ENCODE measurements at regions not wholly inside any gene's neighbourhood (a gene's known extent, or its start where the extent isn't known, plus 50 kb on each side); places are given as distances from the start of the nearest gene placed in this dataset.

DNA sequence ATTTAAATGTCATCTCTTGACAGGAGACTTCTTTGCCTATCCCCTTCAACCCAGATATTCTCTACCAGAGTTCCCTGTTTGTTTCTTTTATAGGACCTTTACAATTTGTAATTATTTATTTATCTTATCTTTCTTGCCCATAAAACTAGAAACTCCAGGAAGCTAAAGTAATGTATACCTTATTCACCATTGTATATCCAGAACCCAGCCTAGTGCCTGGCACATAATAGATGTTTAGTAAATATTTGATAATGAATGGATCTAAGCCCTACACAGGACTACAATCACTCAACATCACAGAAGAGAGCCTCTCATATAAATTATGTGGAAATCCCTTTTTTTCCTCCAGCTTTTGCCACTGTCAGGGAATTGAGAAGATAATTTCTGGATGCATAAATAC lies 125.6 kb upstream of the CNOT2 start:
- Histone ChIP-seq H3K4me3 (ENCODE audit: low read depth, low read length) (no peak overlapping the region), H3K27me3 (ENCODE audit: control insufficient read depth, insufficient read depth, low read length) (no peaks in the 10 kb centered on the region), H3K27ac (ENCODE audit: low read depth, low read length) (no peak overlapping the region), H3K9me3 (ENCODE audit: control insufficient read depth, insufficient read depth, low read length) (no peaks in the 10 kb centered on the region)
- TF ChIP-seq CTCF (IDR thresholded peaks at IDR 0.05; ENCODE audit: low read depth, low read length), result no peak
- POLR2A ChIA-PET, result no interaction called here
- CTCF ChIA-PET, result no interaction called here
- no peak for DNase-seq (ENCODE audit: low read depth, low spot score)

DNA sequence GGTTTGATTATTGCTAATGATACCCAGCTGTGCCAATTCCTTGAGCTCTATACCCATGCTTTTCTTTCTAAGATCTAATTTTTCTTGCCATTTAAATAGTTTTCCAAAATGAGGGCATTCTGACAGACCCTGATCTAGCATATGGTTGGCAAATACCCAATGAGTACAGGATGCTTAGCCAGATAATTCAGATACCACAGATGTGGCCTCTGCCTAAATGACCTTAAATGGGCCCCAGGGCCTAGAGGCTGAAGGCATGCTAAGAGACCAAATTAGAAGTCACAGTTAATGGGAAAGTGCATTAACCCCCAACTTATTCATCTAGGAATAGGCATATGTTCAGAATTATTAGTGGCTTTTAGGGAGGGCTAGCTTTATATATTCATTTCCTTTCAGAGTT lies 122.3 kb upstream of the CNOT2 start:
- DNase-seq (ENCODE audit: low read depth, low spot score), result no peak
- H3K4me3 ChIP-seq (ENCODE audit: low read depth, low read length), result no peak overlapping the region
- H3K27me3 ChIP-seq (ENCODE audit: control insufficient read depth, insufficient read depth, low read length), result no peaks in the 10 kb centered on the region
- TF ChIP-seq CTCF (IDR thresholded peaks at IDR 0.05; ENCODE audit: low read depth, low read length), result no peak
- no peaks in the 10 kb centered on the region for H3K9me3 ChIP-seq (ENCODE audit: control insufficient read depth, insufficient read depth, low read length)
- H3K27ac ChIP-seq (ENCODE audit: low read depth, low read length), result no peak overlapping the region
- CTCF ChIA-PET, result no interaction called here
- POLR2A ChIA-PET, result no interaction called here

DNA sequence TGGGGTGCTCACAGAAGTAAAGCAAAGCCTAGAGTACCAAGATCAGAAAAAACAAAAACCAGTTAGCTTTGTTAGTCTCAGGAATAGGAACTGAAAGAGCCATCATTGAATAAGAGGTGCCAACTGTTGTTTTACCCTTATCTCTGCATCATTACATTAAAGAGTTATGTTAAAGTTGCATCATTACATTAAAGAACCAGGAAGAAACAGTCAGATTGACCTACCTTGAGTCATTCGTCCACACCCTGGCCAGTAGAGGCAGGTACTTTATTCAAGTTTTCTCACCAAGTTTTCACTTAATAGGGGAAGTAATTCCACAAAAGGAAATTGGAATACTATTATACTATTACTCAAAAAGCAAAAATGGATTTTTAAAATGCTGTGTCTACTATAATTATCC lies 121.7 kb upstream of the CNOT2 start:
- H3K9me3 ChIP-seq (ENCODE audit: control insufficient read depth, insufficient read depth, low read length), result no peaks in the 10 kb centered on the region
- ChIA-PET POLR2A (no interaction called here), CTCF (no interaction called here)
- TF ChIP-seq CTCF (IDR thresholded peaks at IDR 0.05; ENCODE audit: low read depth, low read length), result no peak
- DNase-seq (ENCODE audit: low read depth, low spot score), result no peak
- no peak overlapping the region for H3K27ac ChIP-seq (ENCODE audit: low read depth, low read length)
- no peak overlapping the region for H3K4me3 ChIP-seq (ENCODE audit: low read depth, low read length)
- no peaks in the 10 kb centered on the region for H3K27me3 ChIP-seq (ENCODE audit: control insufficient read depth, insufficient read depth, low read length)

DNA sequence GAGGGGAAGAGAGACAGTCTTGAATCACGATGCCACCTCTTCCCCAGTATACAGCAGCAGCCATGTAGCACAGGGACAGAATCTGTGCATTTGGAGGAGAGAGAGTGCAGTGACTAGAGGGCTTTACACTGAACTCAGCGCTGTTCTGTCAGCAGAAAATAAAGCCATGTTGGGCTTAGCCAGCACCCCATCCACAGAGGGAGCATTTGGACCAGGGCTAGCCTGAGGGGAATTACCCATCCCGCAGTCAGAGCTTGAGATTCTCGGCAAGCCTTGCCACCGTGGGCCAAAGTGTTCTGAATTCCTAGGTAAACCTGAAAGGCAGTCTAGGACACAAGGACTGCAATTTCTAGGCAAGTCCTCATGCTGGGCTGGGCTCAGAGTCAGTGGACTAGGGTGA lies 120.4 kb upstream of the CNOT2 start:
- TF ChIP-seq CTCF (IDR thresholded peaks at IDR 0.05; ENCODE audit: low read depth, low read length), result no peak
- DNase-seq (ENCODE audit: low read depth, low spot score), result no peak
- Histone ChIP-seq H3K27me3 (ENCODE audit: control insufficient read depth, insufficient read depth, low read length) (no peaks in the 10 kb centered on the region), H3K9me3 (ENCODE audit: control insufficient read depth, insufficient read depth, low read length) (no peaks in the 10 kb centered on the region), H3K4me3 (ENCODE audit: low read depth, low read length) (no peak overlapping the region), H3K27ac (ENCODE audit: low read depth, low read length) (no peak overlapping the region)
- POLR2A ChIA-PET, result no interaction called here
- CTCF ChIA-PET, result no interaction called here

- Histone ChIP-seq H3K27me3 (ENCODE audit: control insufficient read depth, insufficient read depth, low read length) (no peaks in the 10 kb centered on the region), H3K9me3 (ENCODE audit: control insufficient read depth, insufficient read depth, low read length) (no peaks in the 10 kb centered on the region; the same call in 1 of the 2 replicates), H3K4me3 (ENCODE audit: low read depth, low read length) (no peak overlapping the region), H3K27ac (ENCODE audit: low read depth, low read length) (no peak overlapping the region)
- DNase-seq (ENCODE audit: low read depth, low spot score), result no peak
- CTCF ChIA-PET, result interaction anchor here (1.4 kb wide), 1 partner anchor 248 kb away, joined by 4 read pairs; no protein-coding TSS in a partner anchor
- POLR2A ChIA-PET, result no interaction called here
- no peak for TF ChIP-seq CTCF (IDR thresholded peaks at IDR 0.05; ENCODE audit: low read depth, low read length)
Measured at GRCh38 chr12:70149013-70149412, 94.2 kb upstream of the CNOT2 start.
